Endothelial cell of umbilical vein (primary cell): ENCODE measurements at regions not wholly inside any gene's neighbourhood (a gene's known extent, or its start where the extent isn't known, plus 50 kb on each side); places are given as distances from the start of the nearest gene placed in this dataset.

Source experiments
- BruUV-seq: library from RNA; stranded (reverse); fragments of 400-500 nt; replicated peaks from 2 replicates; lab custom pipeline; 2021; lab: Mats Ljungman, UMichigan
- CTCF ChIA-PET: fragments of 300-600, 350-600 bp; sonication (Branson Sonifier 250); formaldehyde crosslinking; loops from one replicate; lab custom pipeline; 2021; ENCODE audit warnings: antibody characterized with exemption, inconsistent platforms; lab: Charles Lee
- POLR2A ChIA-PET: fragments of 300-600, 350-600 bp; sonication (Branson Sonifier 250); formaldehyde crosslinking; loops from one replicate; lab custom pipeline; 2021; ENCODE audit warnings: antibody characterized with exemption, inconsistent platforms; lab: Charles Lee
- DNase-seq: peaks from one replicate; pipeline ENCODE4 v3.0.0-alpha.2; 2011; ENCODE audit warnings: low read depth, low spot score
- FAIRE-seq: peaks from 2 replicates; lab custom pipeline; 2011; peaks lifted over from hg19 to GRCh38; lab: Jason Lieb, UNC
- H2AFZ ChIP-seq: 2 replicates; pipeline ENCODE4 v1.6.0; 2012; ENCODE audit warnings: low read depth, low read length, control low read depth, inconsistent platforms
- H3K27ac ChIP-seq: 2 replicates; pipeline ENCODE4 v1.5.1; 2011; ENCODE audit warnings: low read depth, mild to moderate bottlenecking, control low read depth, low read length, moderate library complexity; ENCODE audit not compliant: insufficient read depth
- H3K27me3 ChIP-seq, 2 experiments: 2 replicates each; pipeline versions ENCODE4 v1.6.0 to v1.6.1; 2011; ENCODE audit warnings: low read length in 2 of 2, mixed read lengths in 1 of 2; ENCODE audit not compliant: control insufficient read depth in 2 of 2, insufficient read depth in 2 of 2
- H3K36me3 ChIP-seq, 2 experiments: 2 replicates in 1 of 2; 3 replicates in 1 of 2; pipeline ENCODE4 v1.5.1; 2011; ENCODE audit warnings: low read length in 2 of 2, mild to moderate bottlenecking in 1 of 2, moderate library complexity in 1 of 2; ENCODE audit not compliant: control insufficient read depth in 2 of 2, insufficient read depth in 2 of 2; ENCODE audit errors: extremely low read depth in 1 of 2
- H3K4me1 ChIP-seq: 3 replicates; pipeline ENCODE4 v1.5.1; 2011; ENCODE audit warnings: mild to moderate bottlenecking, low read length; ENCODE audit not compliant: control insufficient read depth, insufficient read depth; ENCODE audit errors: extremely low read depth
- H3K4me2 ChIP-seq: 2 replicates; pipeline ENCODE4 v1.6.1; 2011; ENCODE audit warnings: low read length, control low read depth, mixed read lengths; ENCODE audit not compliant: insufficient read depth
- H3K4me3 ChIP-seq, 3 experiments: fragments of 200-600 bp in 1 of 3; sonication (generic), shearing (Covaris generic) in 1 of 3; replicated peaks in 1 of 3; 2 replicates each; pipeline ENCODE4 v1.5.1; 2011 to 2016; ENCODE audit warnings: control low read depth in 3 of 3, low read length in 3 of 3, mild to moderate bottlenecking in 2 of 3, inconsistent platforms in 1 of 3, low read depth in 1 of 3, moderate library complexity in 1 of 3; ENCODE audit not compliant: insufficient read depth in 1 of 3
- H3K79me2 ChIP-seq: 2 replicates; pipeline ENCODE4 v1.6.0; 2012; ENCODE audit warnings: low read length, inconsistent platforms; ENCODE audit not compliant: control insufficient read depth, insufficient read depth
- H3K9ac ChIP-seq: replicated peaks from 2 replicates; pipeline ENCODE3; 2011; ENCODE audit warnings: low read length, control low read depth; ENCODE audit not compliant: insufficient read depth; ENCODE audit errors: extremely low read depth
- H3K9me1 ChIP-seq: replicated peaks from 3 replicates; pipeline ENCODE4 v1.6.0; 2011; ENCODE audit warnings: mild to moderate bottlenecking, low read length; ENCODE audit not compliant: control insufficient read depth, insufficient read depth; ENCODE audit errors: extremely low read depth
- H3K9me3 ChIP-seq: replicated peaks from 2 replicates; pipeline ENCODE4 v1.5.1; 2012; ENCODE audit warnings: low read length, inconsistent platforms; ENCODE audit not compliant: control insufficient read depth, insufficient read depth
- H4K20me1 ChIP-seq: replicated peaks from 2 replicates; pipeline ENCODE3; 2011; ENCODE audit warnings: mild to moderate bottlenecking, low read length; ENCODE audit not compliant: control insufficient read depth, insufficient read depth; ENCODE audit errors: extremely low read depth
- CTCF ChIP-seq, 2 donors: IDR thresholded peaks; 1 replicate in 1 of 2; 2 replicates in 1 of 2; pipeline ENCODE4 v1.5.1; 2011; ENCODE audit warnings: low read length in 2 of 2, mild to moderate bottlenecking in 2 of 2, moderate library complexity in 2 of 2, control low read depth in 1 of 2, inconsistent platforms in 1 of 2, low read depth in 1 of 2; ENCODE audit not compliant: insufficient read depth in 1 of 2; ENCODE audit errors: extremely low read depth in 1 of 2
- EZH2 ChIP-seq: IDR thresholded peaks from 2 replicates; pipeline ENCODE4 v1.6.1; 2012; ENCODE audit warnings: borderline replicate concordance, low read depth, mild to moderate bottlenecking, moderate library complexity, low read length, inconsistent platforms; ENCODE audit not compliant: severe bottlenecking
- FOS ChIP-seq: IDR thresholded peaks from 2 replicates; pipeline ENCODE4 v1.6.1; 2011; ENCODE audit warnings: mild to moderate bottlenecking, low read length, moderate library complexity, borderline replicate concordance; ENCODE audit not compliant: insufficient read depth
- GATA2 ChIP-seq: IDR thresholded peaks from 2 replicates; pipeline ENCODE4 v1.7.0; 2011; ENCODE audit warnings: low read depth, mild to moderate bottlenecking, moderate library complexity, mixed read lengths, low read length; ENCODE audit not compliant: insufficient read length, insufficient read depth
- JUN ChIP-seq: IDR thresholded peaks from 2 replicates; pipeline ENCODE4 v1.6.1; 2011; ENCODE audit warnings: borderline replicate concordance, low read depth; ENCODE audit not compliant: insufficient read length, insufficient read depth
- MYC ChIP-seq: IDR thresholded peaks from one replicate; pipeline ENCODE4 v1.6.1; 2011; ENCODE audit warnings: mild to moderate bottlenecking, low read depth, low read length
- POLR2A ChIP-seq: IDR thresholded peaks from 2 replicates; pipeline ENCODE4 v1.6.1; 2012; ENCODE audit warnings: low read depth, mild to moderate bottlenecking, control low read depth, low read length
- POLR2AphosphoS5 ChIP-seq: IDR thresholded peaks from 2 replicates; pipeline ENCODE4 v1.6.1; 2012; ENCODE audit warnings: low read depth, mild to moderate bottlenecking, control low read depth, low read length, moderate library complexity; ENCODE audit not compliant: insufficient read depth
- dilution Hi-C: fragments of 300-500 bp; cut with MboI; formaldehyde crosslinking; loops from one replicate; pipeline ENCODE4 v1.15.0; 2019; ENCODE audit warnings: low sequenced_read_pairs; ENCODE audit not compliant: extremely low pct_ligation_motif_present
- intact Hi-C: fragments of 100-400 bp; cut with micrococcal nuclease; formaldehyde crosslinking; loops from one replicate; pipeline ENCODE4 v1.10.0; 2022
- TF ChIP-seq, protein P1 (sequence below): IDR thresholded peaks from 2 replicates; pipeline ENCODE4 v1.6.1; 2011; ENCODE audit not compliant: insufficient read depth, insufficient read length

DNA sequence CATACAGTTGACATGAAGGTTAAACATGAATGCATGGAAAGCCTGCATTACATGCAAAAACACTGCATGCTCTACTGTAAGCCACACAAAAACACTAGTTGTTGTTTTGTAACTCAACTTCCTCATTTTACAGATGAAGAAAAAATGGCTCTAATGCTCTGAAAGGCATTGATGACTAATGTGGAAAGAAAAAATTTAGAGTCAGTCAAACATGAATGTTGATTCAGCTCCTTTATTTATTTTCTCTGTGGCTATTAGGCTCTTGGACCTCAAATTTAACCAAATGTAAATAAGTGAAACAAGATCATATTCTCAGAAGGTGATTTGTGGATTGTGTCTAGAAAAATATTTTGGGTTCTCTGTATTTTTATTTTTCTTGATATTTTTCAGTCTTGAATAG is 336.7 kb upstream of the ZNF717 start:
- no peaks in the 10 kb centered on the region for H3K36me3 ChIP-seq
- no peaks in the 10 kb centered on the region for H3K4me1 ChIP-seq
- BruUV-seq: no TSS peak
- no peak overlapping the region for H3K4me2 ChIP-seq
- POLR2A ChIA-PET: no interaction called here
- no peaks in the 10 kb centered on the region for H3K9me1 ChIP-seq
- H4K20me1 ChIP-seq: no peaks in the 10 kb centered on the region
- H3K9ac ChIP-seq: no peak overlapping the region
- TF ChIP-seq FOS: no peak
- no peak for TF ChIP-seq CTCF (IDR thresholded peaks at IDR 0.05; ENCODE audit: extremely low read depth in 1 of 2, insufficient read depth in 1 of 2, low read depth in 1 of 2, low read length in 2 of 2)
- no peak for TF ChIP-seq GATA2
- H3K4me3 ChIP-seq: no peak overlapping the region
- no peaks in the 10 kb centered on the region for H3K79me2 ChIP-seq
- H3K27me3 ChIP-seq: no peaks in the 10 kb centered on the region
- no peaks in the 10 kb centered on the region for H3K9me3 ChIP-seq
- intact Hi-C loops (no loop called here), dilution Hi-C loops (no loop called here)
- FAIRE-seq (no peak), DNase-seq (no peak)
- H2AFZ ChIP-seq: no peak overlapping the region
- CTCF ChIA-PET: no interaction called here
- H3K27ac ChIP-seq: no peak overlapping the region

- no peak for FAIRE-seq
- TF ChIP-seq, protein P1, sequence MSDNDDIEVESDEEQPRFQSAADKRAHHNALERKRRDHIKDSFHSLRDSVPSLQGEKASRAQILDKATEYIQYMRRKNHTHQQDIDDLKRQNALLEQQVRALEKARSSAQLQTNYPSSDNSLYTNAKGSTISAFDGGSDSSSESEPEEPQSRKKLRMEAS: no peak
- TF ChIP-seq GATA2: no peak
- no peak for TF ChIP-seq MYC
- TF ChIP-seq POLR2A: no peak
- TF ChIP-seq FOS: no peak
- TF ChIP-seq JUN: no peak
- no peak for TF ChIP-seq EZH2
- no peak for TF ChIP-seq CTCF (IDR thresholded peaks at IDR 0.05; ENCODE audit: extremely low read depth in 1 of 2, insufficient read depth in 1 of 2, low read depth in 1 of 2, low read length in 2 of 2)
- no peak for TF ChIP-seq POLR2AphosphoS5
- Histone ChIP-seq H3K79me2 (no peaks in the 10 kb centered on the region), H3K9me1 (no peaks in the 10 kb centered on the region), H3K4me1 (no peaks in the 10 kb centered on the region), H4K20me1 (no peaks in the 10 kb centered on the region), H3K27ac (no peak overlapping the region), H3K4me3 (no peak overlapping the region), H3K9ac (no peak overlapping the region), H3K9me3 (peaks cover 4% of the 10 kb centered on the region), H3K27me3 (no peaks in the 10 kb centered on the region), H2AFZ (no peak overlapping the region), H3K36me3 (no peaks in the 10 kb centered on the region), H3K4me2 (no peak overlapping the region)
- intact Hi-C loops: no loop called here
- dilution Hi-C loops: no loop called here
- ChIA-PET POLR2A (no interaction called here), CTCF (no interaction called here)
- DNase-seq: no peak
- no TSS peak for BruUV-seq
Measured at GRCh38 chr3:76129441-76129840, 344.1 kb upstream of the ZNF717 start.
